ENCODE measurements at regions not wholly inside any gene's neighbourhood (a gene's known extent, or its start where the extent isn't known, plus 50 kb on each side); places are given as distances from the start of the nearest gene placed in this dataset.

DNA sequence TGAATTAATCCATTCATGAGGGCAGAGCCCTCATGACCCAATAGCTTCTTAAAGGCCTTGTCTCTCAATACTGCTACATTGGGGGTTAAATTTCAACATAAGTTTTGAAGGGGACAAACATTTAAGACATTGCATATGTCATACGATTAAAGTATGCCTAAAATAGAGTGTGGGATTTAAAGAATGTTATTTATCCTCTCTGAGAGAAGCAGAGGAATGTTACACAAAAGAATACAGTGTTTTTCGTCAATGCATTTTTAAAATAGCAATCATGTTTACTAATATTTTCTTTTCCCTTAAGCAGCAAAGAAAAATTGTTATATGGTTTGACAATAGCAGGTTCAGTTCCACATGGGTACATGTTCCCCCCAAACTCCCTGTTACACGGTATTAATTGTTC is 363.1 kb downstream of the NUP35 start:
- TF ChIP-seq CTCF (IDR thresholded peaks at IDR 0.05), result no peak
- TF ChIP-seq POLR2AphosphoS5 (IDR thresholded peaks at IDR 0.05), result no peak

All from esophagus muscularis mucosa (tissue), 3 donors.